Neural cell (in vitro differentiated cells): ENCODE measurements at regions not wholly inside any gene's neighbourhood (a gene's known extent, or its start where the extent isn't known, plus 50 kb on each side); places are given as distances from the start of the nearest gene placed in this dataset.

Experiments used
- CTCF ChIP-seq: fragments of 450-650 bp; IDR thresholded peaks from 2 replicates; pipeline ENCODE4 v1.5.1; 2014; ENCODE audit warnings: antibody characterized with exemption, mild to moderate bottlenecking, moderate library complexity; ENCODE audit not compliant: poor library complexity, severe bottlenecking
- EP300 ChIP-seq: fragments of 450-650 bp; conservative IDR thresholded peaks from 2 replicates; pipeline ENCODE4 v1.6.1; 2014; ENCODE audit warnings: antibody characterized with exemption, mild to moderate bottlenecking, moderate library complexity; ENCODE audit not compliant: poor library complexity, severe bottlenecking
- EZH2 ChIP-seq: fragments of 200-600, 300-800 bp; shearing (Covaris generic), sonication (generic); IDR thresholded peaks from 2 replicates; pipeline ENCODE4 v1.6.1; 2014; ENCODE audit warnings: antibody characterized with exemption, low read length, borderline replicate concordance, mild to moderate bottlenecking; ENCODE audit not compliant: insufficient read depth, poor library complexity, severe bottlenecking
- MXI1 ChIP-seq: fragments of 450-650 bp; conservative IDR thresholded peaks from 2 replicates; pipeline ENCODE4 v1.6.1; 2014; ENCODE audit warnings: antibody characterized with exemption, mild to moderate bottlenecking; ENCODE audit not compliant: poor library complexity, severe bottlenecking
- POLR2AphosphoS5 ChIP-seq: IDR thresholded peaks from 2 replicates; pipeline ENCODE4 v1.6.1; 2012
- TAF1 ChIP-seq: IDR thresholded peaks from 2 replicates; pipeline ENCODE4 v1.6.1; 2012; ENCODE audit warnings: low read depth

GRCh38 chr5:25579111-25579510, 934.3 kb upstream of the CDH10 start:
- no peak for TF ChIP-seq CTCF
- no peak for TF ChIP-seq POLR2AphosphoS5
- no peak for TF ChIP-seq EP300
- TF ChIP-seq EZH2, result no peak
- no peak for TF ChIP-seq MXI1
- TF ChIP-seq TAF1, result no peak
